GM12878 (cell line): ENCODE measurements at regions not wholly inside any gene's neighbourhood (a gene's known extent, or its start where the extent isn't known, plus 50 kb on each side); places are given as distances from the start of the nearest gene placed in this dataset.
A peak's percentile ranks its signal among the peaks of the same experiment; 100 is the strongest.

Experiments
- BCL11A ChIP-seq: IDR thresholded peaks from 2 replicates; pipeline ENCODE4 v1.6.1; 2011; ENCODE audit warnings: low read depth, low read length
- CBX3 ChIP-seq: fragments of 200-600 bp; sonication (generic); IDR thresholded peaks from 2 replicates; pipeline ENCODE4 v1.6.1; 2016; ENCODE audit warnings: low read depth, borderline replicate concordance
- CBX5 ChIP-seq: sonication (generic); IDR thresholded peaks from 2 replicates; pipeline ENCODE4 v1.6.1; 2016; ENCODE audit warnings: low read depth, moderate library complexity, mild to moderate bottlenecking, inconsistent platforms
- CEBPB ChIP-seq, 2 experiments: fragments of 150-350 bp in 1 of 2; IDR thresholded peaks; 2 replicates each; pipeline ENCODE4 v1.6.1; 2012 to 2014; ENCODE audit warnings: low read depth in 2 of 2, low read length in 2 of 2, borderline replicate concordance in 1 of 2, inconsistent platforms in 1 of 2
- CHD4 ChIP-seq: fragments of 200-600 bp; sonication (generic); IDR thresholded peaks from 2 replicates; pipeline ENCODE4 v1.6.1; 2016; ENCODE audit warnings: mild to moderate bottlenecking
- CREB1 ChIP-seq: IDR thresholded peaks from 2 replicates; pipeline ENCODE4 v1.6.1; 2012; ENCODE audit warnings: low read depth, mild to moderate bottlenecking, inconsistent platforms
- EP300 ChIP-seq, 2 experiments: fragments of 150-350 bp in 1 of 2; IDR thresholded peaks; 2 replicates each; pipeline ENCODE4 v1.6.1; 2011 to 2012; ENCODE audit warnings: low read depth in 2 of 2, low read length in 2 of 2, borderline replicate concordance in 1 of 2, improper control_type of control experiment in 1 of 2, inconsistent platforms in 1 of 2; ENCODE audit not compliant: control insufficient read depth in 1 of 2
- HDAC2 ChIP-seq: fragments of 200-600 bp; sonication (generic); IDR thresholded peaks from 2 replicates; pipeline ENCODE4 v1.6.1; 2017
- MEF2A ChIP-seq: IDR thresholded peaks from 2 replicates; pipeline ENCODE4 v1.6.1; 2011; ENCODE audit warnings: low read depth, mild to moderate bottlenecking, low read length, moderate library complexity; ENCODE audit not compliant: insufficient read depth
- MTA2 ChIP-seq: fragments of 450-650 bp; IDR thresholded peaks from 2 replicates; pipeline ENCODE4 v1.6.1; 2016; ENCODE audit warnings: low read depth, mild to moderate bottlenecking, moderate library complexity
- MYB ChIP-seq: fragments of 150-350 bp; IDR thresholded peaks from 2 replicates; pipeline ENCODE4 v1.6.1; 2014; ENCODE audit warnings: mild to moderate bottlenecking, low read depth, low read length, borderline replicate concordance
- NR2C1 ChIP-seq: fragments of 450-650 bp; IDR thresholded peaks from 2 replicates; pipeline ENCODE4 v1.6.1; 2017; ENCODE audit warnings: antibody characterized with exemption, mild to moderate bottlenecking, moderate library complexity
- NRF1 ChIP-seq: conservative IDR thresholded peaks from 2 replicates; pipeline ENCODE4 v1.6.1; 2011; ENCODE audit warnings: mild to moderate bottlenecking, low read depth, low read length, improper control_type of control experiment
- POLR2AphosphoS2 ChIP-seq: IDR thresholded peaks from 2 replicates; pipeline ENCODE4 v1.6.1; 2011; ENCODE audit warnings: low read depth, mild to moderate bottlenecking, low read length, improper control_type of control experiment, moderate library complexity
- POU2F2 ChIP-seq: IDR thresholded peaks from 3 replicates; pipeline ENCODE4 v1.6.1; 2011; ENCODE audit warnings: low read depth, mild to moderate bottlenecking, low read length, borderline replicate concordance
- RFX5 ChIP-seq: IDR thresholded peaks from 2 replicates; pipeline ENCODE4 v1.6.1; 2011; ENCODE audit warnings: low read depth, low read length, improper control_type of control experiment
- SIN3A ChIP-seq: IDR thresholded peaks from 2 replicates; pipeline ENCODE4 v1.6.1; 2012; ENCODE audit warnings: low read depth, low read length, improper control_type of control experiment
- SMC3 ChIP-seq: IDR thresholded peaks from 2 replicates; pipeline ENCODE4 v1.6.1; 2011; ENCODE audit warnings: low read length, improper control_type of control experiment, borderline replicate concordance
- TCF12 ChIP-seq: IDR thresholded peaks from 2 replicates; pipeline ENCODE4 v1.6.1; 2011; ENCODE audit warnings: low read depth, mild to moderate bottlenecking, low read length
- YBX1 ChIP-seq: fragments of 450-650 bp; IDR thresholded peaks from 2 replicates; pipeline ENCODE4 v1.6.1; 2016; ENCODE audit warnings: antibody characterized with exemption
- TF ChIP-seq, protein P1 (sequence below): IDR thresholded peaks from 2 replicates; pipeline ENCODE4 v1.6.1; 2011; ENCODE audit warnings: mild to moderate bottlenecking, low read depth, low read length, moderate library complexity; ENCODE audit not compliant: insufficient replicate concordance
- TF ChIP-seq, protein P2 (sequence below): fragments of 450-650 bp; IDR thresholded peaks from 2 replicates; pipeline ENCODE4 v1.6.1; 2017; ENCODE audit warnings: borderline replicate concordance
- TF ChIP-seq, protein P3 (sequence below): fragments of 450-650 bp; IDR thresholded peaks from 2 replicates; pipeline ENCODE4 v1.6.1; 2017; ENCODE audit warnings: mild to moderate bottlenecking, moderate library complexity
- TF ChIP-seq, protein P4 (sequence below): fragments of 450-650 bp; IDR thresholded peaks from 2 replicates; pipeline ENCODE4 v1.6.1; 2017; ENCODE audit warnings: low read depth, mild to moderate bottlenecking, moderate library complexity

DNA sequence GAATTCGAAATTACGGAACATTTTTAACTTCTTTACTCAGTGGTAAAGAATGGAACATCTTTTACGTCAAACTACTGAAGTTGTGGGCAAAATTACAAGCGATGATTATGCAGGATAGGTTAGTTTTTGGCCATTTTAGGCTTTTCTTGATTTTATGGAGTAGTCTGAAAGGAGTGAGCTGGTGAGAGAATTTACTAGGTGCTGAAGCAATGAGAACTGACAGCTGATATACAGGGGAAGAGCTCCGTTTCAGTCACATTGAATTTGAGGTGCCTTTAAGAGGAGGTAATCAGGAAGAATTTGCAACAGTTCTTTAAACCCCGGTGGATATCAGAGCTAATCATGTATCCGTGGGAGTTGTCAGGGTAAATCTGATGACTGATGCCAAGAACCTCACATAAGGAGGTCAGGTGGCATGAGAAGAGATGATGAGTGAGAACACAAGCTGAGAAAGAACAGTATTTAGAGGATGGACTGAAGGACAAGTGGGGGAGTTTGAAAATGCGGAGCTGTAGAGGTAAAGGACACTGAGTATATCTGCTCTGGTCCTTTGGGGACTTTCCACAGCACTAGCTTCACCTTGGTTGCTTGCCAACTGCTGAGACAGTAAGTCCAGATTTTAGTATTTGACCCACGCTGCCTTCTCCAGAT is 104.3 kb downstream of the AHR start (continued):
- TF ChIP-seq, protein P1, sequence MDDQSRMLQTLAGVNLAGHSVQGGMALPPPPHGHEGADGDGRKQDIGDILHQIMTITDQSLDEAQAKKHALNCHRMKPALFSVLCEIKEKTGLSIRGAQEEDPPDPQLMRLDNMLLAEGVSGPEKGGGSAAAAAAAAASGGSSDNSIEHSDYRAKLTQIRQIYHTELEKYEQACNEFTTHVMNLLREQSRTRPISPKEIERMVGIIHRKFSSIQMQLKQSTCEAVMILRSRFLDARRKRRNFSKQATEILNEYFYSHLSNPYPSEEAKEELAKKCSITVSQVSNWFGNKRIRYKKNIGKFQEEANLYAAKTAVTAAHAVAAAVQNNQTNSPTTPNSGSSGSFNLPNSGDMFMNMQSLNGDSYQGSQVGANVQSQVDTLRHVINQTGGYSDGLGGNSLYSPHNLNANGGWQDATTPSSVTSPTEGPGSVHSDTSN: no peak
- TF ChIP-seq, protein P2, sequence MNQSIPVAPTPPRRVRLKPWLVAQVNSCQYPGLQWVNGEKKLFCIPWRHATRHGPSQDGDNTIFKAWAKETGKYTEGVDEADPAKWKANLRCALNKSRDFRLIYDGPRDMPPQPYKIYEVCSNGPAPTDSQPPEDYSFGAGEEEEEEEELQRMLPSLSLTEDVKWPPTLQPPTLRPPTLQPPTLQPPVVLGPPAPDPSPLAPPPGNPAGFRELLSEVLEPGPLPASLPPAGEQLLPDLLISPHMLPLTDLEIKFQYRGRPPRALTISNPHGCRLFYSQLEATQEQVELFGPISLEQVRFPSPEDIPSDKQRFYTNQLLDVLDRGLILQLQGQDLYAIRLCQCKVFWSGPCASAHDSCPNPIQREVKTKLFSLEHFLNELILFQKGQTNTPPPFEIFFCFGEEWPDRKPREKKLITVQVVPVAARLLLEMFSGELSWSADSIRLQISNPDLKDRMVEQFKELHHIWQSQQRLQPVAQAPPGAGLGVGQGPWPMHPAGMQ: no peak
- no peak for TF ChIP-seq NR2C1
- no peak for TF ChIP-seq POLR2AphosphoS2
- TF ChIP-seq YBX1: no peak
- TF ChIP-seq, protein P3, sequence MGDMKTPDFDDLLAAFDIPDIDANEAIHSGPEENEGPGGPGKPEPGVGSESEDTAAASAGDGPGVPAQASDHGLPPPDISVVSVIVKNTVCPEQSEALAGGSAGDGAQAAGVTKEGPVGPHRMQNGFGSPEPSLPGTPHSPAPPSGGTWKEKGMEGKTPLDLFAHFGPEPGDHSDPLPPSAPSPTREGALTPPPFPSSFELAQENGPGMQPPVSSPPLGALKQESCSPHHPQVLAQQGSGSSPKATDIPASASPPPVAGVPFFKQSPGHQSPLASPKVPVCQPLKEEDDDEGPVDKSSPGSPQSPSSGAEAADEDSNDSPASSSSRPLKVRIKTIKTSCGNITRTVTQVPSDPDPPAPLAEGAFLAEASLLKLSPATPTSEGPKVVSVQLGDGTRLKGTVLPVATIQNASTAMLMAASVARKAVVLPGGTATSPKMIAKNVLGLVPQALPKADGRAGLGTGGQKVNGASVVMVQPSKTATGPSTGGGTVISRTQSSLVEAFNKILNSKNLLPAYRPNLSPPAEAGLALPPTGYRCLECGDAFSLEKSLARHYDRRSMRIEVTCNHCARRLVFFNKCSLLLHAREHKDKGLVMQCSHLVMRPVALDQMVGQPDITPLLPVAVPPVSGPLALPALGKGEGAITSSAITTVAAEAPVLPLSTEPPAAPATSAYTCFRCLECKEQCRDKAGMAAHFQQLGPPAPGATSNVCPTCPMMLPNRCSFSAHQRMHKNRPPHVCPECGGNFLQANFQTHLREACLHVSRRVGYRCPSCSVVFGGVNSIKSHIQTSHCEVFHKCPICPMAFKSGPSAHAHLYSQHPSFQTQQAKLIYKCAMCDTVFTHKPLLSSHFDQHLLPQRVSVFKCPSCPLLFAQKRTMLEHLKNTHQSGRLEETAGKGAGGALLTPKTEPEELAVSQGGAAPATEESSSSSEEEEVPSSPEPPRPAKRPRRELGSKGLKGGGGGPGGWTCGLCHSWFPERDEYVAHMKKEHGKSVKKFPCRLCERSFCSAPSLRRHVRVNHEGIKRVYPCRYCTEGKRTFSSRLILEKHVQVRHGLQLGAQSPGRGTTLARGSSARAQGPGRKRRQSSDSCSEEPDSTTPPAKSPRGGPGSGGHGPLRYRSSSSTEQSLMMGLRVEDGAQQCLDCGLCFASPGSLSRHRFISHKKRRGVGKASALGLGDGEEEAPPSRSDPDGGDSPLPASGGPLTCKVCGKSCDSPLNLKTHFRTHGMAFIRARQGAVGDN: 0 out of 2 replicates have a peak, but pooled peaks have one; percentile 11
- no peak for TF ChIP-seq CREB1
- TF ChIP-seq SIN3A: no peak
- TF ChIP-seq HDAC2: no peak
- TF ChIP-seq EP300 (IDR thresholded peaks at IDR 0.05; ENCODE audit: borderline replicate concordance in 1 of 2, control insufficient read depth in 1 of 2, low read depth in 2 of 2, low read length in 2 of 2): peak; percentile 24 to 60; a peak in 3 of 4 replicates
- peak; percentile 66 for TF ChIP-seq BCL11A
- TF ChIP-seq NRF1: no peak
- TF ChIP-seq MEF2A: no peak
- no peak for TF ChIP-seq CHD4
- 0 out of 2 replicates have a peak, but pooled peaks have one; percentile 76 for TF ChIP-seq CBX5
- no peak for TF ChIP-seq RFX5
- no peak for TF ChIP-seq CBX3
- no peak for TF ChIP-seq MTA2
- peak; percentile 10; the same call in 1 of the 2 replicates for TF ChIP-seq SMC3
- no peak for TF ChIP-seq TCF12
- TF ChIP-seq MYB: no peak
- TF ChIP-seq POU2F2: no peak
- TF ChIP-seq, protein P4, sequence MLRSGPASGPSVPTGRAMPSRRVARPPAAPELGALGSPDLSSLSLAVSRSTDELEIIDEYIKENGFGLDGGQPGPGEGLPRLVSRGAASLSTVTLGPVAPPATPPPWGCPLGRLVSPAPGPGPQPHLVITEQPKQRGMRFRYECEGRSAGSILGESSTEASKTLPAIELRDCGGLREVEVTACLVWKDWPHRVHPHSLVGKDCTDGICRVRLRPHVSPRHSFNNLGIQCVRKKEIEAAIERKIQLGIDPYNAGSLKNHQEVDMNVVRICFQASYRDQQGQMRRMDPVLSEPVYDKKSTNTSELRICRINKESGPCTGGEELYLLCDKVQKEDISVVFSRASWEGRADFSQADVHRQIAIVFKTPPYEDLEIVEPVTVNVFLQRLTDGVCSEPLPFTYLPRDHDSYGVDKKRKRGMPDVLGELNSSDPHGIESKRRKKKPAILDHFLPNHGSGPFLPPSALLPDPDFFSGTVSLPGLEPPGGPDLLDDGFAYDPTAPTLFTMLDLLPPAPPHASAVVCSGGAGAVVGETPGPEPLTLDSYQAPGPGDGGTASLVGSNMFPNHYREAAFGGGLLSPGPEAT: peak; percentile 91
- TF ChIP-seq CEBPB (IDR thresholded peaks at IDR 0.05; ENCODE audit: borderline replicate concordance in 1 of 2, low read depth in 2 of 2, low read length in 2 of 2): no peak; a peak in 1 of 4 replicates
